ENCODE measurements at regions not wholly inside any gene's neighbourhood (a gene's known extent, or its start where the extent isn't known, plus 50 kb on each side); places are given as distances from the start of the nearest gene placed in this dataset.

GRCh38 chr4:41425650-41426049 is 112.3 kb upstream of the LIMCH1 start:
- TF ChIP-seq, protein P1, sequence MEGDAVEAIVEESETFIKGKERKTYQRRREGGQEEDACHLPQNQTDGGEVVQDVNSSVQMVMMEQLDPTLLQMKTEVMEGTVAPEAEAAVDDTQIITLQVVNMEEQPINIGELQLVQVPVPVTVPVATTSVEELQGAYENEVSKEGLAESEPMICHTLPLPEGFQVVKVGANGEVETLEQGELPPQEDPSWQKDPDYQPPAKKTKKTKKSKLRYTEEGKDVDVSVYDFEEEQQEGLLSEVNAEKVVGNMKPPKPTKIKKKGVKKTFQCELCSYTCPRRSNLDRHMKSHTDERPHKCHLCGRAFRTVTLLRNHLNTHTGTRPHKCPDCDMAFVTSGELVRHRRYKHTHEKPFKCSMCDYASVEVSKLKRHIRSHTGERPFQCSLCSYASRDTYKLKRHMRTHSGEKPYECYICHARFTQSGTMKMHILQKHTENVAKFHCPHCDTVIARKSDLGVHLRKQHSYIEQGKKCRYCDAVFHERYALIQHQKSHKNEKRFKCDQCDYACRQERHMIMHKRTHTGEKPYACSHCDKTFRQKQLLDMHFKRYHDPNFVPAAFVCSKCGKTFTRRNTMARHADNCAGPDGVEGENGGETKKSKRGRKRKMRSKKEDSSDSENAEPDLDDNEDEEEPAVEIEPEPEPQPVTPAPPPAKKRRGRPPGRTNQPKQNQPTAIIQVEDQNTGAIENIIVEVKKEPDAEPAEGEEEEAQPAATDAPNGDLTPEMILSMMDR (IDR thresholded peaks at IDR 0.05; ENCODE audit: low read depth, low read length) = no peak
- no peak for DNase-seq (ENCODE audit: extremely low read depth, low read depth)

GRCh38 chr4:41426539-41426938 is 111.4 kb upstream of the LIMCH1 start:
- DNase-seq (ENCODE audit: extremely low read depth, low read depth) = no peak
- TF ChIP-seq, protein P1 (IDR thresholded peaks at IDR 0.05; ENCODE audit: low read depth, low read length) = no peak

DNA sequence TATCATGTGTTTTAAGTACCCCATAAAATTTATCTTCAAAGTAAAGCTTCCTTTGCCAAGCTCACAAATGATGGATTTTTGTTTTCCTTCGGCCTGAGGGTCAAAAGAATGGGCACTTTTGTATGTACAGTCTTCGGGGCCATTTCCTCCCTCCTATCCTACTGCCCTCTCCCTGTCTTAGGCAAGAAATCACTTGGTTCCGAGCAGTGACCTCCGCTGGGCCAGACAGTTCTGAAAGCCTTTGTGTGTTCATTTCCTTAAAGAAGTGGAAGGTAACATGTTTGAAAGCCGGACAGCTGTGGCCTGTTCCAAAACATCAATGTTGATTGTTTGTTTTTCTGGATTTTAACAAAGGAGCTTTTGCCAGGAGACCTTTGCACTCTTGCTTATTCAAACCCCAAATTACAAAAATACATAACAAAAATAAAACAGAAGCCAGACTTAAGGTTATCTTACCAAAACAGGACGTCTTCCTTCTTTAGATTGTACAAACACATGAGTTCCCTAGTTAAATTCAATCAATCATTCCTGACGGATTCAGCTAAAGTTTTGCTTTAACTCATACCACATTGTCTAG is 110.6 kb upstream of the LIMCH1 start:
- no peak for DNase-seq (ENCODE audit: extremely low read depth, low read depth)

GRCh38 chr4:41427931-41428600 is 109.9 kb upstream of the LIMCH1 start:
- TF ChIP-seq, protein P1 (IDR thresholded peaks at IDR 0.05; ENCODE audit: low read depth, low read length) = no peak
- DNase-seq (ENCODE audit: extremely low read depth, low read depth) = no peak

More for the DNA sequence above, 110.6 kb upstream of the LIMCH1 start:
- TF ChIP-seq, protein P1 (IDR thresholded peaks at IDR 0.05; ENCODE audit: low read depth, low read length) = no peak

GRCh38 chr4:41428601-41429279 is 109.2 kb upstream of the LIMCH1 start:
- DNase-seq (ENCODE audit: extremely low read depth, low read depth) = no peak
- TF ChIP-seq, protein P1 (IDR thresholded peaks at IDR 0.05; ENCODE audit: low read depth, low read length) = no peak

DNA sequence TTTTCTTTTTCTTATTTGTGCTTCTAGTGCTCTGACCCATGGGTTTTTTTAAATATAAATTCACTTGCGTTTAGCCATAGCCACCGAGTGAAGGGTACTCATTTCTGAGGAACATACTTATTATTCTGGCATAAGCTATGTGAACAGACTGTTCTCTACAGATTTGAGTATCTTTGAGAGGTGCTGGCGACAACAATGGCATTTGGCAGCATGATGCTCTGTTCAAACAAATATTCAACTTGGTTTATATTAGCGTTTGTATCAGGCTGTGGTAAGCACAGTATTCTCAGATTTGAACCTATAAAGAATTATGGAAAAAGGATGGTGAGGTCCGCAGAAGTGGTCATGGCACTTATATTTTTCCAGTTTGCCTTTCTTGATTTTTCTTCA is 108.7 kb upstream of the LIMCH1 start:
- DNase-seq (ENCODE audit: extremely low read depth, low read depth) = no peak
- TF ChIP-seq, protein P1 (IDR thresholded peaks at IDR 0.05; ENCODE audit: low read depth, low read length) = no peak

- DNase-seq (ENCODE audit: extremely low read depth, low read depth) = no peak
Measured at GRCh38 chr4:41430792-41431191, 107.2 kb upstream of the LIMCH1 start.

More at GRCh38 chr4:41430792-41431191, 107.2 kb upstream of the LIMCH1 start:
- TF ChIP-seq, protein P1 (IDR thresholded peaks at IDR 0.05; ENCODE audit: low read depth, low read length) = no peak

Data from AG09319 (cell line).